ENCODE measurements at regions not wholly inside any gene's neighbourhood (a gene's known extent, or its start where the extent isn't known, plus 50 kb on each side); places are given as distances from the start of the nearest gene placed in this dataset.

- no peak for TF ChIP-seq POLR2AphosphoS5 (IDR thresholded peaks at IDR 0.05)
- no peak for TF ChIP-seq POLR2A (IDR thresholded peaks at IDR 0.05)
Observed at GRCh38 chr14:84351646-84352045, 1178.3 kb upstream of the FLRT2 start.

Measured in sigmoid colon (tissue), 4 donors.